GM19372 (cell line): ENCODE measurements at regions not wholly inside any gene's neighbourhood (a gene's known extent, or its start where the extent isn't known, plus 50 kb on each side); places are given as distances from the start of the nearest gene placed in this dataset.
"Not testable (repeated sequence)": the region's sequence is repeated elsewhere in the genome, so short reads cannot be mapped to it uniquely, and the experiment has no call there.

ENCODE experiments used
- ATAC-seq: cut with Tn5 transposase; IDR thresholded peaks from one replicate; pipeline ENCODE4 v1.9.1; 2021; ENCODE audit warnings: mild to moderate bottlenecking, low read depth, moderate library complexity; ENCODE audit not compliant: unreplicated experiment

GRCh38 chr18:993560-993959 lies 88.9 kb downstream of the ADCYAP1 start:
- no peak for ATAC-seq

DNA sequence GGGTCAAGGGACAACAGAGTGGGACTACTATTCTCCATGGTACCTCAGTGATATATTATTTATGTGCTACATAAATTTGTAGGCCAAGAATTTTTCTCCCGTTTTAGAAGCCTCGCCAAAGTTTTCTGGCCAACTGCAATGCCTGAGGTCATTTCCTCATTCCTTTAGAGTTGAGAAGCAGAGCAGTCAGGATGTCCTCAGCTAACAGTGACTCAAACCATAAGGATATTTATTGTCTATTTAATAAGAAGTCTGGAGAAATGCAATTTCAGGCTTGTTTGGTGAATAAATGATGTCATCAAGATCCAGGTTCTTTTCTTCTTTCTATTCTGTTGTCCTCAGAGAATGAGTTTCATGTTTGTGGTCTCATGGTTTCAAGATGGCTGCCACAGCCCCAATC lies 91.0 kb downstream of the ADCYAP1 start:
- ATAC-seq = no peak

GRCh38 chr18:997499-997898 lies 92.8 kb downstream of the ADCYAP1 start:
- no peak for ATAC-seq

- no peak for ATAC-seq
These were observed 94.3 kb downstream of the ADCYAP1 start for GRCh38 chr18:998936-999335.

- no peak for ATAC-seq
These were observed 98.0 kb downstream of the ADCYAP1 start for GRCh38 chr18:1002653-1003178.

DNA sequence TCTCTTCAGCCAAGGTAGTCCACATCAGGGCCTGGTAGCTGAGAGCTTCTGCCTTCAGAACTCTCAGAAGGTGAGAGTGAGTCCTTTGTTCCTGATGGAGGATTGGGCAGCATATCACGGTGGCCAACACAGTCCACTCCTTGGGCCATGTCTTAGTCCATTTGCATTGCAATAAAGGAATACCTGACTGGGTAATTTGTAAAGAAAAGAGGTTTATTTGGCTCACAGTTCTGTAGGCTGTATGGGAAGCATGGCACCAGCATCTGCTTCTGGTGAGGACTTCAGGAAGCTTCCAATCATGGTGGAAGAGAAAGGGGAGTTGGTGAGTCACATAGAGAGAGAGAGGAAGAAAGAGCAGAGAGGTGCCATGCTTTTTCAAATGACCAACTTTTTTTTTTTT lies 98.8 kb downstream of the ADCYAP1 start:
- ATAC-seq = no peak

- no peak for ATAC-seq
These were observed 101.6 kb downstream of the ADCYAP1 start for GRCh38 chr18:1006304-1006703.

- no peak for ATAC-seq
These were observed 102.3 kb downstream of the ADCYAP1 start for GRCh38 chr18:1006965-1007364.

GRCh38 chr18:1011349-1011748 lies 106.7 kb downstream of the ADCYAP1 start:
- no peak for ATAC-seq

- no peak for ATAC-seq
These were observed 108.1 kb downstream of the ADCYAP1 start for GRCh38 chr18:1012775-1013174.

DNA sequence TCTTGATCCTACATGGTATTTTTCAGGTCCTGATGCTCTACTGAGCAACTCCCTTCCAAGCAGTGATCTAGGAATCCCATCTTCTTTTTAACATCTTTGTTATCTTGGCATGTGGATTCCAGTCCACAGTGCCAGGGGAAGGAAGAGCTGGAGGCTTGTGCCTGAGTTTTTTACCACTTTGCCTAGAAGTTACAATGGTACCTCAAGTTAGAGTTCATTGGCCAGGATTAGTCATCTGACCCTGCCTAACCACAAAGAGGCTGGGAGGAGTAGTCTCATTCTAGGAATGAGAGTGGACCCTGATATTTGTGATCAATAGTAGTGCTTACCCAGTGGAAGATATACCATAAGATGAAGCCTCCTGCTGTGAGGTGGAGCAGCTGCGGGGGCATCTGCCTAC lies 109.3 kb downstream of the ADCYAP1 start:
- no peak for ATAC-seq

DNA sequence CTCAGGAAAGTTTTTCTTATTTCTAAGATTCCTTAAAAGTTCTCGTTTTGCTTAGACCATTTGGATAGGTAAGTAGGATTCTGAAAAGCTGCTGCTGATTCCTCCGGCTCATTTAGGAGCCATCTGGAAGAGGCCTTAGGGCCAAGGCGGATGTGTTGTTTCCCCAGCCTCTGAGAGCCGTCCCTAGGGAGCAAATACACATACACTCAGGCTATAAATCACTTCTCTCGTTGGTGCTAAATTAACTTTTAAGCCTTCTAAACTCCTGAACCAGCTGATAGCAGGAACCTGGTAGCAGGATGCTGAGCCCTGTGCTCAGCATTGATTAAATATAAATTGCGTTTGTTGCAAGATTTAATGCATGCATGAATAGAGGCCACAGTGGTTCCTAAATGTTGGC lies 109.8 kb downstream of the ADCYAP1 start:
- no peak for ATAC-seq

GRCh38 chr18:1014951-1015624 lies 110.4 kb downstream of the ADCYAP1 start:
- no peak for ATAC-seq

DNA sequence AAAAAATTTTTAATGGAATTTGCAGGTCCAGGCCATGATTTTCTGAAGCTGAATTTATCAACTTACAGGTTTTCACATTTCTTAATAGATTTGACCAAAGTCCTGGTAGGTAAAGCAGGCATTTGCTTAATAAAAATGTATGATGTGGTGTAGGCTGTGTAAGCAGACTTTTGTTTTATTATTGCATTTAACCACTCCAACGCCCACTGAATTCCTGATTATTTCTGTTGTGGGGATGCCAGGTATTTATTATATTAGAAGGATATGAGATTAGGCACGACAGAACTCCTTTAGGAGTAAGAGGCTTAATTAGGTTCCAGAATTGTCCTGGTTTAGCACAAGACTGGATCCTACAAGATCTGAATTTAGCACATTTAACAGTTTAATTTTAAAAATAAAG lies 111.1 kb downstream of the ADCYAP1 start:
- no peak for ATAC-seq

GRCh38 chr18:1017227-1018058 lies 112.8 kb downstream of the ADCYAP1 start:
- ATAC-seq = no peak

DNA sequence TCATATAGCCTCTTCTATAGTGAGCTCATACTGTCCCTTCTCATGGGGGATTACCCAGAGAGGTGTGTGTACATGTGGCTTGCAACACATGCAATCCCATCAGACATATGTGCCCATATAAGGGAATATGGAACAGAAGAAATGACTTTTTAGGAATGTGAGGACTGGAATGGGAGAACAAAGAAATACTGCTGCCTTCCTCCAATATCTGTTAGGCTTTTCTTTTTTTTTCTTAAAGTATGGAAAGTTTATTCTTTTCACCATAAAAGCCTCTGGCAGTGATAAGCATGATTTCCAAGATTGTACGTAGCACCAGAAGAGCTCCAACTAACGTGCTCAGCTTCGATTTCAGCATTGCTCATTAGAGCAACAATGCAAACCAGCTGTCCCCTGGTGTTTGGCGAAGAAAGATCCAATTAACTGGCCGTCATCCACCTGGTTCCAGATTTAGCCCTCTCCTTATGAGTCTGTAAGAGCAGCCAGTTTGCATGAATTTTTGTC lies 113.6 kb downstream of the ADCYAP1 start:
- ATAC-seq = no peak

- ATAC-seq = no peak
These were observed 114.5 kb downstream of the ADCYAP1 start for GRCh38 chr18:1019191-1019590.

DNA sequence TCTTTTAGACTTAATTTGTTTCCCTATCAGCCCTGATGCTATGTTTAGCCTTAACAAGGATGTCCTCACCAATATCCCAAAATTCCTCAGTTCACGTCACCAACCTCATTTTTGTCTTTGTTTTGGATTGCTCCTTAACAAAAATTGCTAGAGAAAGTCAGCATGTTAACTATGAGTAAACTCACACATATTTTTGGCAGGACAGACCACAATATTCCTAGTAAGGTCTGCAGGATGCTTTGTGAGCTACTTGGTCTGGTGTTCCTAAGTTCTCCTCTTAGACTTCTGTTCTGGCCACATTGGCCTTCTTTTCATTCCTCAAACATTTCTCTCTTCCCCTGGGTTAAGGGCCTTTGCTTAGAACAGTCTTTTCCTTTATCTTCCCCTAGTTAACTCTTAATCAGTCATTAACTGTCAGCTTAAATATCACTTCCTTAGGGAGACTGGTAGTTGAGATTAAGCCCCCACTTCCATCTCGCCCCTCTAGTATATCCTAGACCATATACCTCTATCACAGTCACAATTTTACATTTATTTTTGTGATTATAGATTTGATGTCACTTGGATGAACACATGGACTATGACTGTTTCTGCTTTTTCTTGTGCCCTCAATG lies 116.2 kb downstream of the ADCYAP1 start:
- ATAC-seq = no peak

DNA sequence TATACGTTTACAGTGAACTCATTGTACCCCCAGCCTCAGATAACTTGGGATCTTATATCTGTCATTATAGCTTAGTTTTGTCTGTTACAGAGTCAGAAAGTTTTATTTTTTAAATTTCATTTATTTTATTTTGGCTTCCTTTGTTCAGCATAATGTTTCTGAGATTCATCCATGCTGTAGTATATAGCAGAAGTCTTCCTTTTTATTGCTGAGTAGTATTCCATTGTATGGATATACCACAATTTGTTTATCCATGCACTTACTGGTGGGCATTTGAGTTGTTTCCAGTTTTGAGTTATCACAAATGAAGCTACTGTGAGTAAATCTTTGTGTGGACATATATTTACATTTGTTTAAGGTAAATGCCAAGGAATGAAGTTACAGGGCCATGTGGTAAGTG lies 122.3 kb downstream of the ADCYAP1 start:
- ATAC-seq = no peak

DNA sequence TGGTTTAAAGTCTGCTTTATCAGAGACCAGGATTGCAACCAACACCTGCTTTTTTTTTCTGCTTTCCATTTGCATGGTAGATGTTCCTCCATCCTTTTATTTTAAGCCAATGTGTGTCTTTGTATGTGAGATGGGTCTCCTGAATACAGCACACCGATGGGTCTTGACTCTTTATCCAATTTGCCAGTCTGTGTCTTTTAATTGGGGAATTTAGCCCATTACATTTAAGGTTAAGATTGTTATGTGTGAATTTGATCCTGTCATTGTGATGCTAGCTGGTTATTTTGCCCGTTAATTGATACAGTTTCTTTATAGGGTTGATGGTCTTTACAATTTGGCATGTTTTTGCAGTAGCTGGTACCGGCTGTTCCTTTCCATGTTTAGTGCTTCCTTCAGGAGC lies 128.4 kb downstream of the ADCYAP1 start:
- not testable (repeated sequence) for ATAC-seq

DNA sequence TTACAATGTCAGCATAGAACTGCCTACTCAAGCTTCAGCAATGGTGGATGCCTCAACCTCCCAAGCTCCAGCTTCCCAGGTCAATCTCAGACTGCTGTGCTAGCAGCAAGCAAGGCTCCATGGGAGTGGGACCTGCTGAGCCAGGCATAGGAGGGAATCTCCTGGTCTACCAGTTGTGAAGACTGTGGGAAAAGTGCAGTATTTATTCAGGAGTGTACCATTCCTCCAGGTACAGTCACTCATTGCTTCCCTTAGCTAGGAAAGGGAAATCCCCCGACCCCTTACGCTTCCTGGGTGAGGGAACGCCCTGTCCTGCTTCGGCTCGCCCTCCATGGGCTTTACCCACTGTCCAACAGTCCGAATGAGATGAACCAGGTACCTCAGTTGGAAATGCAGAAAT lies 130.3 kb downstream of the ADCYAP1 start:
- ATAC-seq = no peak
